Glutamatergic neuron (in vitro differentiated cells): ENCODE measurements at regions not wholly inside any gene's neighbourhood (a gene's known extent, or its start where the extent isn't known, plus 50 kb on each side); places are given as distances from the start of the nearest gene placed in this dataset.
A peak's percentile ranks its signal among the peaks of the same experiment; 100 is the strongest.
"Not testable (repeated sequence)": the region's sequence is repeated elsewhere in the genome, so short reads cannot be mapped to it uniquely, and the experiment has no call there.

Experiments used
- DNase-seq: peaks from one replicate; pipeline ENCODE4 v3.0.0; 2022
- H3K27ac Mint-ChIP-seq: one replicate; pipeline ENCODE4 v1.8.0; 2020; ENCODE audit warnings: mild to moderate bottlenecking, mixed read lengths, inconsistent platforms; ENCODE audit not compliant: unreplicated experiment
- H3K27me3 Mint-ChIP-seq: one replicate; pipeline ENCODE4 v1.8.0; 2020; ENCODE audit warnings: mild to moderate bottlenecking, moderate library complexity, mixed read lengths, inconsistent platforms; ENCODE audit not compliant: unreplicated experiment
- H3K36me3 Mint-ChIP-seq: one replicate; pipeline ENCODE4 v1.8.0; 2020; ENCODE audit warnings: mild to moderate bottlenecking, mixed read lengths, inconsistent platforms; ENCODE audit not compliant: unreplicated experiment
- H3K4me1 Mint-ChIP-seq: one replicate; pipeline ENCODE4 v1.8.0; 2020; ENCODE audit warnings: mild to moderate bottlenecking, low read depth, mixed read lengths, inconsistent platforms; ENCODE audit not compliant: unreplicated experiment
- H3K4me3 Mint-ChIP-seq: one replicate; pipeline ENCODE4 v1.8.0; 2020; ENCODE audit warnings: mild to moderate bottlenecking, mixed read lengths, inconsistent platforms; ENCODE audit not compliant: unreplicated experiment
- H3K9me3 Mint-ChIP-seq: one replicate; pipeline ENCODE4 v1.8.0; 2020; ENCODE audit warnings: mild to moderate bottlenecking, moderate library complexity, mixed read lengths, inconsistent platforms; ENCODE audit not compliant: unreplicated experiment
- TF ChIP-seq, protein P1 (sequence below): fragments of 200-600 bp; sonication (generic); IDR thresholded peaks from one replicate; pipeline ENCODE4 v1.5.0; 2021; ENCODE audit not compliant: partially characterized antibody, unreplicated experiment

DNA sequence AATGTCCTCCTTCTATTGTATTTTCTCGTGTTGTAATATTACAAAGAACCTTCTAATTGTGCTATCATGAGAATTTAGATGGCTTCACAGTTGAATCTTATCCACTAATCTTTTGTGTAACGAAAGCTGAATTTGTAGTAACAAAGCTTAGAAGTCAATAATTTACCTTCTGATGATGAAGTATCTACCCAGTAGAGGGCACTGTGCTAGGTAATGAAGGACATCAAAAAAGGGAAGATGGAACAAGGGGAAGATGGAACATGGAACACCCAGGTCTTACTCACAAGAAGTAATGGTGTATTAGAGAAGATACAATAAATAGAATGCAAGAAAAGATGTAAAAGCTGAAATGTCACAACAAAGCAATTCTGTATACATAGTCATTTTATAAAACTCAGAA, 131.0 kb upstream of the CCNG1 start:
- no peaks in the 10 kb centered on the region for H3K27me3 Mint-ChIP-seq
- no peaks in the 10 kb centered on the region for H3K4me1 Mint-ChIP-seq
- TF ChIP-seq, protein P1, sequence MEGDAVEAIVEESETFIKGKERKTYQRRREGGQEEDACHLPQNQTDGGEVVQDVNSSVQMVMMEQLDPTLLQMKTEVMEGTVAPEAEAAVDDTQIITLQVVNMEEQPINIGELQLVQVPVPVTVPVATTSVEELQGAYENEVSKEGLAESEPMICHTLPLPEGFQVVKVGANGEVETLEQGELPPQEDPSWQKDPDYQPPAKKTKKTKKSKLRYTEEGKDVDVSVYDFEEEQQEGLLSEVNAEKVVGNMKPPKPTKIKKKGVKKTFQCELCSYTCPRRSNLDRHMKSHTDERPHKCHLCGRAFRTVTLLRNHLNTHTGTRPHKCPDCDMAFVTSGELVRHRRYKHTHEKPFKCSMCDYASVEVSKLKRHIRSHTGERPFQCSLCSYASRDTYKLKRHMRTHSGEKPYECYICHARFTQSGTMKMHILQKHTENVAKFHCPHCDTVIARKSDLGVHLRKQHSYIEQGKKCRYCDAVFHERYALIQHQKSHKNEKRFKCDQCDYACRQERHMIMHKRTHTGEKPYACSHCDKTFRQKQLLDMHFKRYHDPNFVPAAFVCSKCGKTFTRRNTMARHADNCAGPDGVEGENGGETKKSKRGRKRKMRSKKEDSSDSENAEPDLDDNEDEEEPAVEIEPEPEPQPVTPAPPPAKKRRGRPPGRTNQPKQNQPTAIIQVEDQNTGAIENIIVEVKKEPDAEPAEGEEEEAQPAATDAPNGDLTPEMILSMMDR, result peak; percentile 31
- H3K9me3 Mint-ChIP-seq, result no peaks in the 10 kb centered on the region
- DNase-seq, result no peak
- H3K36me3 Mint-ChIP-seq, result no peaks in the 10 kb centered on the region
- no peak overlapping the region for H3K27ac Mint-ChIP-seq
- H3K4me3 Mint-ChIP-seq, result no peak overlapping the region

DNA sequence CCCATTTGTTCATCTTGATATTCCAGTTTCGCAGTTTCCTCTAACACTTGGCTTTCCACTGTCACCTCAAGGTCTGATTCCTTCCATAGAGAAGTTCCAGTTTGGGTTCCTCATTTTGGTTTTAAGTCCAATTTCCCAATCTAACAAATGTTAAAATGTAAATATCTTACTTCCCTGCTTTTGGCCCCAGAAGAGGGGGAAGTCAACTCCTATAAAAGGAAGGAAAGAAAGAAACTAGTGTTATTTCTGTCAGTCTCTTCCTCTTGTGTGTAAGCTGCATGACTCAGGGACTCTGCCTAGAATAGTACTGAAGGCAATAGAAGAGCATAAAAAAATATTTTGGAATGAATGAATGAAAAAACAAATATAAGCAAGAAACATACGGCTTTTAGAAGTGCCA, 127.5 kb upstream of the CCNG1 start:
- DNase-seq, result no peak
- no peak overlapping the region for H3K4me3 Mint-ChIP-seq
- no peaks in the 10 kb centered on the region for H3K27me3 Mint-ChIP-seq
- no peaks in the 10 kb centered on the region for H3K9me3 Mint-ChIP-seq
- H3K27ac Mint-ChIP-seq, result no peak overlapping the region
- no peaks in the 10 kb centered on the region for H3K36me3 Mint-ChIP-seq
- H3K4me1 Mint-ChIP-seq, result no peaks in the 10 kb centered on the region
- TF ChIP-seq, protein P1, result no peak

DNA sequence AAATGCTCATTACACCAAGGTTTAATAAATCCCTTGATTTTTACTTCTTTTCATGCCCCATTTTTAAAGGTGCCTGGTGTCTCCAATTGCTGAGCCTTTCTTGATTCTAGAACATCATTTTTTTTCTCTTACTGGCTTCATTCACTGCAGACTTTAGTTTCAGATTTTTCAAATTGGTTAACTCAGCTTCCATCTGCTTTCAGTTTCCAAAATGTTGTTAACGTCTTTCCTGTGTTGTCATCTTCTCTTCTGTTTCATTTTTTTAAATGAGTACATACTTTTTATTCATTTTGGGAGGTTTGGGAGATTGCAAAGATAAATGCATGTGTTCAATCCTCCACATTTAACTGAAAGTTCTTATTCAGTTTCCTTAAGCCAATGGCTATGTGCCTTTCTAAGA, 126.4 kb upstream of the CCNG1 start:
- Mint-ChIP-seq H3K27me3 (no peaks in the 10 kb centered on the region), H3K36me3 (no peaks in the 10 kb centered on the region), H3K4me1 (no peaks in the 10 kb centered on the region), H3K9me3 (no peaks in the 10 kb centered on the region), H3K27ac (no peak overlapping the region), H3K4me3 (no peak overlapping the region)
- TF ChIP-seq, protein P1, result no peak
- no peak for DNase-seq

DNA sequence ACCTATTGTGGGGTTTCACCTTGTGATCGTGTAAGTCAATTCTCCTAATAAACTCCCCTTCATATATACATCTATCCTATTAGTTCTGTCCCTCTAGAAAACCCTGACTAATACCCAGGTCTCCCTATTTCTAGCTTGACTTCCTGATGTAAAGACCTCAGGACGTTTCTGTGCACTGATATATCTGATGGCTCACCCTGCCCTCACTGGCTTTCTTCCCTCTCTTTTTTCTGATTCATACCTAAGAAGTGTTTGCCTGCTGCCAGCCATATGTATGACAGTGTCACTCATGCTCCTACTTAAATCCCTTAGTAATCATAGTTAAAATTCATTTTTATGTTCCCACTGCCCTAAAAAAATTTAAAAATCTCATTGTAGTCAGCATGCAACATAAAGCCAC, 124.8 kb upstream of the CCNG1 start:
- H3K4me1 Mint-ChIP-seq, result no peaks in the 10 kb centered on the region

DNA sequence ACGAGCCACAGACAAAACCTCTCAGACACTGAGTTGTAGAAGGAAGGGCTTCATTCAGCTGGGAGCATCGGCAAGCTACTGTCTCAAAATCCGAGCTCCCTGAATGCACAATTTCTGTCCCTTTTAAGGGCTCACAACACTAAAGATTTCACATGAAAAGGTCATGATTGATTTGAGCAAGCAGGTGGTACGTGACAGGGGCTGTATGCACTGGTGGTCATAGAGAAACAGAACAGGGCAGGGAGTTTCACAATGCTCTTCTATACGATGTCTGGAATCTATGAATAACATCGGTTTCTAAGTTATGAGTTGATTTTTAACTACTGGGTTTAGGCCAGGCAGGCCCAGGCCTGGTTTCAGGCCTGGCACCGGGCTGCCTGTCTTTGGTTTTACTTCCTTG, 124.3 kb upstream of the CCNG1 start:
- H3K9me3 Mint-ChIP-seq, H3K4me1 Mint-ChIP-seq, H3K36me3 Mint-ChIP-seq, H3K27me3 Mint-ChIP-seq, H3K27ac Mint-ChIP-seq, H3K4me3 Mint-ChIP-seq, DNase-seq: not testable (repeated sequence)

More for the DNA sequence above, 124.8 kb upstream of the CCNG1 start:
- no peaks in the 10 kb centered on the region for H3K36me3 Mint-ChIP-seq
- no peaks in the 10 kb centered on the region for H3K9me3 Mint-ChIP-seq
- H3K27ac Mint-ChIP-seq, result no peak overlapping the region
- H3K4me3 Mint-ChIP-seq, result no peak overlapping the region
- no peaks in the 10 kb centered on the region for H3K27me3 Mint-ChIP-seq
- DNase-seq, result no peak
- TF ChIP-seq, protein P1, result no peak

DNA sequence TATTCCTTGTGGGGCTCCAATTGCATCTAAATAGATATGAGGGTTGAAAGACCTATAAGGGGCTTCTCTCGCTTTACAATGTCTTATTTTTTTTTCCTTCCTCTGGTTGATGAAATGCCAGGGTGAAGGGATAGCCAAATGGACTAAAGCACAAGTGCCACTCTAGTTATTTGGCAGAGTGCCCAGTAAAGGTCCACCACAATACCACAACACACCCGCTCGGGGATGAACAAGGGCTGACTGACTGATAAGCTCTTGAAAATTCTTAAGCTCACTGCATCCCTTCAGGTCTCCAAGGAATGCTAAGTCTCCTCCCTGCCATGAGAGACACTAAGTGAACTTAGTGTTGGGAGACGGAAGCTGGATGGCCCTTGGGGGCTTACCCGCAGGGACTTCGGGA, 121.0 kb upstream of the CCNG1 start:
- not testable (repeated sequence) for H3K4me1 Mint-ChIP-seq

More for the DNA sequence above, 121.0 kb upstream of the CCNG1 start:
- H3K36me3 Mint-ChIP-seq, H3K9me3 Mint-ChIP-seq, H3K27ac Mint-ChIP-seq, H3K27me3 Mint-ChIP-seq, DNase-seq, H3K4me3 Mint-ChIP-seq: not testable (repeated sequence)
